Neural cell (in vitro differentiated cells): ENCODE measurements at regions not wholly inside any gene's neighbourhood (a gene's known extent, or its start where the extent isn't known, plus 50 kb on each side); places are given as distances from the start of the nearest gene placed in this dataset.

Experiments used
- H2AFZ ChIP-seq: fragments of 200-600, 300-800 bp; sonication (generic), shearing (Covaris generic); 2 replicates; pipeline ENCODE4 v1.6.0; 2014; ENCODE audit warnings: low read depth, mild to moderate bottlenecking, antibody characterized with exemption, low read length, moderate library complexity
- H3F3A ChIP-seq: fragments of 200-600 bp; shearing (Covaris generic); 2 replicates; pipeline ENCODE4 v1.6.1; 2016; ENCODE audit warnings: mild to moderate bottlenecking, moderate library complexity, mixed read lengths, antibody characterized with exemption, low read length; ENCODE audit not compliant: insufficient read depth, poor library complexity, severe bottlenecking
- H3K27ac ChIP-seq: fragments of 200-600, 300-800 bp; sonication (generic), shearing (Covaris generic); 2 replicates; pipeline ENCODE4 v1.5.1; 2014; ENCODE audit warnings: mild to moderate bottlenecking, low read length, moderate library complexity
- H3K27me3 ChIP-seq: fragments of 300-800, 200-600 bp; sonication (generic), shearing (Covaris generic); 2 replicates; pipeline ENCODE4 v1.6.0; 2014; ENCODE audit warnings: mild to moderate bottlenecking, low read depth, low read length, moderate library complexity; ENCODE audit not compliant: insufficient read depth
- H3K36me3 ChIP-seq: fragments of 300-800, 200-600 bp; sonication (generic), shearing (Covaris generic); 2 replicates; pipeline ENCODE4 v1.5.1; 2014; ENCODE audit warnings: mild to moderate bottlenecking, antibody characterized with exemption, low read length, moderate library complexity; ENCODE audit not compliant: insufficient read depth
- H3K4me2 ChIP-seq: fragments of 300-800, 200-600 bp; sonication (generic), shearing (Covaris generic); 2 replicates; pipeline ENCODE4 v1.6.0; 2014; ENCODE audit warnings: mild to moderate bottlenecking, low read length
- H3K4me3 ChIP-seq: fragments of 300-800, 200-600 bp; sonication (generic), shearing (Covaris generic); 2 replicates; pipeline ENCODE4 v1.5.1; 2014; ENCODE audit warnings: mild to moderate bottlenecking, low read length, moderate library complexity
- H3K79me2 ChIP-seq: fragments of 200-600 bp; shearing (Covaris generic); replicated peaks from 2 replicates; pipeline ENCODE4 v1.6.0; 2014; ENCODE audit warnings: mild to moderate bottlenecking, low read length, moderate library complexity; ENCODE audit not compliant: insufficient read depth
- H3K9ac ChIP-seq: fragments of 300-800, 200-600 bp; sonication (generic), shearing (Covaris generic); 2 replicates; pipeline ENCODE4 v1.6.1; 2016; ENCODE audit warnings: mild to moderate bottlenecking, low read length, mixed read lengths
- H3K9me2 ChIP-seq: fragments of 200-600 bp; shearing (Covaris generic); 2 replicates; pipeline ENCODE4 v1.6.1; 2016; ENCODE audit warnings: mild to moderate bottlenecking, low read length, mixed read lengths; ENCODE audit not compliant: insufficient read depth
- H3K9me3 ChIP-seq: fragments of 200-600, 300-800 bp; sonication (generic), shearing (Covaris generic); 2 replicates; pipeline ENCODE4 v1.6.1; 2016; ENCODE audit warnings: mild to moderate bottlenecking, mixed run types, low read length, moderate library complexity, mixed read lengths
- H4K20me1 ChIP-seq: fragments of 200-600 bp; shearing (Covaris generic); 2 replicates; pipeline ENCODE4 v1.6.1; 2016; ENCODE audit warnings: mild to moderate bottlenecking, mixed run types; ENCODE audit not compliant: insufficient read depth
- CTCF ChIP-seq: fragments of 450-650 bp; IDR thresholded peaks from 2 replicates; pipeline ENCODE4 v1.5.1; 2014; ENCODE audit warnings: antibody characterized with exemption, mild to moderate bottlenecking, moderate library complexity; ENCODE audit not compliant: poor library complexity, severe bottlenecking
- EP300 ChIP-seq: fragments of 450-650 bp; conservative IDR thresholded peaks from 2 replicates; pipeline ENCODE4 v1.6.1; 2014; ENCODE audit warnings: antibody characterized with exemption, mild to moderate bottlenecking, moderate library complexity; ENCODE audit not compliant: poor library complexity, severe bottlenecking
- EZH2 ChIP-seq: fragments of 200-600, 300-800 bp; shearing (Covaris generic), sonication (generic); IDR thresholded peaks from 2 replicates; pipeline ENCODE4 v1.6.1; 2014; ENCODE audit warnings: antibody characterized with exemption, low read length, borderline replicate concordance, mild to moderate bottlenecking; ENCODE audit not compliant: insufficient read depth, poor library complexity, severe bottlenecking
- MXI1 ChIP-seq: fragments of 450-650 bp; conservative IDR thresholded peaks from 2 replicates; pipeline ENCODE4 v1.6.1; 2014; ENCODE audit warnings: antibody characterized with exemption, mild to moderate bottlenecking; ENCODE audit not compliant: poor library complexity, severe bottlenecking
- POLR2AphosphoS5 ChIP-seq: IDR thresholded peaks from 2 replicates; pipeline ENCODE4 v1.6.1; 2012
- RAD21 ChIP-seq: fragments of 450-650 bp; conservative IDR thresholded peaks from 2 replicates; pipeline ENCODE4 v1.6.1; 2014; ENCODE audit warnings: antibody characterized with exemption, mild to moderate bottlenecking, moderate library complexity
- REST ChIP-seq: IDR thresholded peaks from 2 replicates; pipeline ENCODE4 v1.6.1; 2012; ENCODE audit warnings: borderline replicate concordance
- SMC3 ChIP-seq: fragments of 450-650 bp; conservative IDR thresholded peaks from 2 replicates; pipeline ENCODE4 v1.6.1; 2014; ENCODE audit warnings: antibody characterized with exemption, mild to moderate bottlenecking, moderate library complexity; ENCODE audit not compliant: poor library complexity
- TAF1 ChIP-seq: IDR thresholded peaks from 2 replicates; pipeline ENCODE4 v1.6.1; 2012; ENCODE audit warnings: low read depth

- Histone ChIP-seq H3K79me2 (no peaks in the 10 kb centered on the region), H3K9me2 (no peaks in the 10 kb centered on the region), H4K20me1 (no peaks in the 10 kb centered on the region), H2AFZ (no peak overlapping the region), H3K9ac (no peak overlapping the region), H3K4me2 (no peak overlapping the region), H3K27me3 (no peaks in the 10 kb centered on the region), H3K9me3 (no peaks in the 10 kb centered on the region), H3K27ac (no peak overlapping the region), H3K36me3 (no peaks in the 10 kb centered on the region), H3K4me3 (no peak overlapping the region), H3F3A (no peaks in the 10 kb centered on the region)
- TF ChIP-seq POLR2AphosphoS5 = no peak
- TF ChIP-seq SMC3 = no peak
- TF ChIP-seq REST = no peak
- TF ChIP-seq RAD21 = no peak
- TF ChIP-seq EP300 = no peak
- no peak for TF ChIP-seq TAF1
- TF ChIP-seq MXI1 = no peak
- no peak for TF ChIP-seq CTCF
- TF ChIP-seq EZH2 = no peak
These were observed 167.9 kb upstream of the KCNG1 start for GRCh38 chr20:51190783-51191180.

- H3K4me3 ChIP-seq = no peak overlapping the region
- no peaks in the 10 kb centered on the region for H3K27me3 ChIP-seq
- no peak overlapping the region for H3K4me2 ChIP-seq
- no peaks in the 10 kb centered on the region for H3K9me2 ChIP-seq
- no peaks in the 10 kb centered on the region for H3K79me2 ChIP-seq
- no peaks in the 10 kb centered on the region for H3K36me3 ChIP-seq
- H3K9me3 ChIP-seq = no peaks in the 10 kb centered on the region
- H3K9ac ChIP-seq = no peak overlapping the region
- no peak overlapping the region for H3K27ac ChIP-seq
- no peaks in the 10 kb centered on the region for H3F3A ChIP-seq
- no peak for TF ChIP-seq EP300
- no peak for TF ChIP-seq SMC3
- TF ChIP-seq CTCF = no peak
- no peaks in the 10 kb centered on the region for H4K20me1 ChIP-seq
- no peak overlapping the region for H2AFZ ChIP-seq
These were observed 167.2 kb upstream of the KCNG1 start for GRCh38 chr20:51189814-51190782.
